ENCODE measurements at regions not wholly inside any gene's neighbourhood (a gene's known extent, or its start where the extent isn't known, plus 50 kb on each side); places are given as distances from the start of the nearest gene placed in this dataset.

DNA sequence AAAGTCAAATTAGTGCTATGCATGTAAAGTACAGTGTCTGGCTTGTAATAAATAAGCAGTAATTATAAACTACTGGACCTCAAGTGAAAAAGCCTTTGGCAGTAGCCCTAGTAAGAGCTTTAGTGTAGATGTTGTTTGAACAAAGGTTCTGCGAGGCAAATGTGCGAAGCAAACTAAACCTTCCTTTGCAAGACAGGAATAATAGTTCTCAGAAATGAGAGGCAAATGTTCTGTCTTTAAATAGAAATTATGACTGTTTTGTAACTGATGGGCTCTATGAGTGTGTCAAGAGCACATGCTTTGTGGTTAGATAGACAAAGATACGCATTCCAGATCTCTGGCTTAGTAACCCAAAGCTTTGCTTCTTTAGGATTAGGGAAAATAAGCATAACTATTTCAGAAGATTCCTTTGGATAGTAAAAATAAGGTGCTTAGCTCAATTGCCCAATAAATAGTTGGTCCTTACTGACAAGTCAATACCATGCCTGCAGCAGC is 169.2 kb upstream of the CDC14C start (continued):
- TF ChIP-seq CTCF (conservative IDR thresholded peaks at IDR 0.05; ENCODE audit: low read depth in 2 of 2) = no peak
- TF ChIP-seq POLR2AphosphoS5 (IDR thresholded peaks at IDR 0.05; ENCODE audit: low read depth) = no peak
- no peak for TF ChIP-seq EZH2 (IDR thresholded peaks at IDR 0.05; ENCODE audit: low read depth, unreplicated experiment)
- TF ChIP-seq, protein P1, sequence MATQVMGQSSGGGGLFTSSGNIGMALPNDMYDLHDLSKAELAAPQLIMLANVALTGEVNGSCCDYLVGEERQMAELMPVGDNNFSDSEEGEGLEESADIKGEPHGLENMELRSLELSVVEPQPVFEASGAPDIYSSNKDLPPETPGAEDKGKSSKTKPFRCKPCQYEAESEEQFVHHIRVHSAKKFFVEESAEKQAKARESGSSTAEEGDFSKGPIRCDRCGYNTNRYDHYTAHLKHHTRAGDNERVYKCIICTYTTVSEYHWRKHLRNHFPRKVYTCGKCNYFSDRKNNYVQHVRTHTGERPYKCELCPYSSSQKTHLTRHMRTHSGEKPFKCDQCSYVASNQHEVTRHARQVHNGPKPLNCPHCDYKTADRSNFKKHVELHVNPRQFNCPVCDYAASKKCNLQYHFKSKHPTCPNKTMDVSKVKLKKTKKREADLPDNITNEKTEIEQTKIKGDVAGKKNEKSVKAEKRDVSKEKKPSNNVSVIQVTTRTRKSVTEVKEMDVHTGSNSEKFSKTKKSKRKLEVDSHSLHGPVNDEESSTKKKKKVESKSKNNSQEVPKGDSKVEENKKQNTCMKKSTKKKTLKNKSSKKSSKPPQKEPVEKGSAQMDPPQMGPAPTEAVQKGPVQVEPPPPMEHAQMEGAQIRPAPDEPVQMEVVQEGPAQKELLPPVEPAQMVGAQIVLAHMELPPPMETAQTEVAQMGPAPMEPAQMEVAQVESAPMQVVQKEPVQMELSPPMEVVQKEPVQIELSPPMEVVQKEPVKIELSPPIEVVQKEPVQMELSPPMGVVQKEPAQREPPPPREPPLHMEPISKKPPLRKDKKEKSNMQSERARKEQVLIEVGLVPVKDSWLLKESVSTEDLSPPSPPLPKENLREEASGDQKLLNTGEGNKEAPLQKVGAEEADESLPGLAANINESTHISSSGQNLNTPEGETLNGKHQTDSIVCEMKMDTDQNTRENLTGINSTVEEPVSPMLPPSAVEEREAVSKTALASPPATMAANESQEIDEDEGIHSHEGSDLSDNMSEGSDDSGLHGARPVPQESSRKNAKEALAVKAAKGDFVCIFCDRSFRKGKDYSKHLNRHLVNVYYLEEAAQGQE (IDR thresholded peaks at IDR 0.05; ENCODE audit: unreplicated experiment) = no peak
- TF ChIP-seq, protein P2, sequence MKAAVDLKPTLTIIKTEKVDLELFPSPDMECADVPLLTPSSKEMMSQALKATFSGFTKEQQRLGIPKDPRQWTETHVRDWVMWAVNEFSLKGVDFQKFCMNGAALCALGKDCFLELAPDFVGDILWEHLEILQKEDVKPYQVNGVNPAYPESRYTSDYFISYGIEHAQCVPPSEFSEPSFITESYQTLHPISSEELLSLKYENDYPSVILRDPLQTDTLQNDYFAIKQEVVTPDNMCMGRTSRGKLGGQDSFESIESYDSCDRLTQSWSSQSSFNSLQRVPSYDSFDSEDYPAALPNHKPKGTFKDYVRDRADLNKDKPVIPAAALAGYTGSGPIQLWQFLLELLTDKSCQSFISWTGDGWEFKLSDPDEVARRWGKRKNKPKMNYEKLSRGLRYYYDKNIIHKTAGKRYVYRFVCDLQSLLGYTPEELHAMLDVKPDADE (IDR thresholded peaks at IDR 0.05) = no peak
- TF ChIP-seq NANOG (IDR thresholded peaks at IDR 0.05; ENCODE audit: borderline replicate concordance) = no peak
- TF ChIP-seq STAT1 (IDR thresholded peaks at IDR 0.05; ENCODE audit: unreplicated experiment) = no peak

GRCh38 chr7:48759431-48760080 is 164.8 kb upstream of the CDC14C start:
- H3K27ac Mint-ChIP-seq = no peak overlapping the region
- Histone ChIP-seq H3K4me2 (no peak overlapping the region), H3F3A (replicated peaks; ENCODE audit: low read depth) (no peaks in the 10 kb centered on the region), H3K9me2 (ENCODE audit: insufficient read depth) (no peaks in the 10 kb centered on the region; the same call in 1 of the 2 replicates), H3K4me3 (no peak overlapping the region), H3K79me2 (replicated peaks; ENCODE audit: insufficient read depth) (no peaks in the 10 kb centered on the region), H3K4me1 (ENCODE audit: insufficient read depth) (peaks cover 4% of the 10 kb centered on the region; the same call in 1 of the 2 replicates), H2AFZ (no peak overlapping the region), H4K20me1 (replicated peaks; ENCODE audit: insufficient read depth) (no peaks in the 10 kb centered on the region), H3K27me3 (ENCODE audit: insufficient read depth) (no peaks in the 10 kb centered on the region), H3K36me3 (ENCODE audit: insufficient read depth) (no peaks in the 10 kb centered on the region), H3K27ac (ENCODE audit: low read depth) (no peak overlapping the region)
- peaks cover 7% of the 10 kb centered on the region for H3K4me1 Mint-ChIP-seq
- H3K4me3 Mint-ChIP-seq = no peak overlapping the region
- no peaks in the 10 kb centered on the region for H3K27me3 Mint-ChIP-seq (ENCODE audit: insufficient read depth, low read depth, poor library complexity)
- ATAC-seq (no peak), DNase-seq (ENCODE audit: low spot score) (no peak)
- TF ChIP-seq POLR2AphosphoS5 (IDR thresholded peaks at IDR 0.05; ENCODE audit: low read depth) = no peak
- TF ChIP-seq, protein P1 (IDR thresholded peaks at IDR 0.05; ENCODE audit: unreplicated experiment) = no peak
- TF ChIP-seq CTCF (conservative IDR thresholded peaks at IDR 0.05; ENCODE audit: low read depth in 2 of 2) = no peak
- no peaks in the 10 kb centered on the region; the same call in none of the 3 replicates for H3K9me3 Mint-ChIP-seq
- H3K36me3 Mint-ChIP-seq (ENCODE audit: low read depth) = no peaks in the 10 kb centered on the region; the same call in 2 of the 3 replicates
